ENCODE measurements at regions not wholly inside any gene's neighbourhood (a gene's known extent, or its start where the extent isn't known, plus 50 kb on each side); places are given as distances from the start of the nearest gene placed in this dataset.
"Not testable (repeated sequence)": the region's sequence is repeated elsewhere in the genome, so short reads cannot be mapped to it uniquely, and the experiment has no call there.

GRCh38 chr13:80900561-80900960 lies 559.6 kb upstream of the SPRY2 start:
- DNase-seq = no peak

GRCh38 chr13:80897641-80898040 lies 556.7 kb upstream of the SPRY2 start:
- DNase-seq = not testable (repeated sequence)

DNA sequence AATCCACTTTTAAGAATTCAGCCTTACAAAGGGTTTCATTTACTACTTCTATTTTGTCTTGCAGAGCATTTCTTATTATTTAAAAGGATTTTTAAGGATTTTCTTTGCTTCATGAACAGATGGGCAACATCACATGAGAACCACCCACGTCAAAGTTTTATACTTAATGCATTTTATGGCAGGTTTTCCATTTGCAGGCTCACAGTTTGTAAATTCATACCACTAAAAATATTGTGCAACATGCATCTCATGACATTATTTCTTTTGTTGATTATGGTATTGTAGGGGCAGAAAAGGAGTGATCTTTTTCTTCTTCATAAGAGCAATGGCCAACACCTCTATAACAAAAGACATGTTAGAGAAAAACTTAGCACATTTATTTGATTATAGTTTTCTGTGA lies 554.0 kb upstream of the SPRY2 start:
- DNase-seq = no peak

GRCh38 chr13:80889829-80890228 lies 548.9 kb upstream of the SPRY2 start:
- no peak for DNase-seq

DNA sequence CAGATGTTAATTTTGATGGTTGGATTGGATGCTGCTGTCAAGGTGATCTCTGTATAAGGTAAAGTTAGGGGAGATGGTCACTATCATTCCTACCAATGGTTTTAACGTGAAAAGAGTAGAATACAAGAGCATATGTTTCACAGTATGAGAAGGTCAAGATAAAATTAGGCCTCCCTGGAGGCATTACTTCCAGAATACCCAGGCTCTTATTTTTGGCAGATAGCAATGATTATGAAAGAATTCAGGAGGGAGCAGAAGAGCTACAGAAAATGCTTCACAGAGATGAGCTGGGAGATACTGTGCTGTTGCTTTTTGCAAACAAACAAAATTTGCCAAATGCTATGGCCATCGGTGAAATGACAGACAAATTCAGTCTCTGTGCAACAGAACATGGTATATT lies 547.5 kb upstream of the SPRY2 start:
- no peak for DNase-seq

GRCh38 chr13:80884056-80884785 lies 543.3 kb upstream of the SPRY2 start:
- DNase-seq = no peak

GRCh38 chr13:80883545-80883944 lies 542.6 kb upstream of the SPRY2 start:
- no peak for DNase-seq

GRCh38 chr13:80881942-80882445 lies 541.1 kb upstream of the SPRY2 start:
- no peak for DNase-seq

GRCh38 chr13:80881495-80881894 lies 540.6 kb upstream of the SPRY2 start:
- DNase-seq = no peak

DNA sequence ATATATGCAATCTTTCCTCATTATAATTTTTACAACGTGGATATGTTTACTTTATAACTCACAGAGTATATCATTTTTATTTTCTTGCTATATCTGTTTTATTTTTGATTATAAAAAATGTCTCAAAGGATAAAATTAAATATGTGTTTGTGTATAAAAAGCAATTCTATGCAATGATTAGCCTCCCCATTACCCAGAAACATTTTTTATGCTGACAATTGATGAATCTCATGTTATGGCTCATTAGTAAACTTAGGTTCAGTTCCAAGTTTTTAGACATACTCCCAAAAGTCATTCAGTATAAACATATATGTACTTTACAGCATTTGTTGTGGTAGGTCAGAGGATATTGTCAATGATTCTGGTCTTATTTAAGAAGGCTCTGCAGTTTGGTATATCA lies 540.1 kb upstream of the SPRY2 start:
- no peak for DNase-seq

- DNase-seq = no peak
These were observed 537.0 kb upstream of the SPRY2 start for GRCh38 chr13:80877944-80878241.

GRCh38 chr13:80877209-80877943 lies 536.5 kb upstream of the SPRY2 start:
- no peak for DNase-seq

GRCh38 chr13:80873589-80873988 lies 532.7 kb upstream of the SPRY2 start:
- DNase-seq = no peak

GRCh38 chr13:80871971-80872370 lies 531.0 kb upstream of the SPRY2 start:
- DNase-seq = not testable (repeated sequence)

DNA sequence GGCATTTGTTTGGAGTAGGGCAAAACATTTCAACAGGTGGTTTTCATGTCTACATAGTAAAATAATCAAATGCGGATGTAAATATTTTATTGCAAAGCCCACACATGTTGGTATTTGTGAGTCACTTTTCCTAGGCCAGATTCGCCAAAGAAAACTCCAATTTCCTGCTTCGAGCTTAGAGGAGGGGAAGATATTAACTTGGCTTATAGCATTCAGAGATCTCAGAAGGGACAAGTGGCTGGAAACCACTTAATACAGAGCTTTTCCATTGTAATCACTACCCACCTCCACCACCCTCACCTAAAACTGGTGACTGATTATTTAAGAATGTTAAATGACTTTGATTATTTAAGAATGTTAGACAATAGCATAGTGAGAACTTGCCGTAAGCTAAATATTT lies 530.6 kb upstream of the SPRY2 start:
- DNase-seq = no peak

DNA sequence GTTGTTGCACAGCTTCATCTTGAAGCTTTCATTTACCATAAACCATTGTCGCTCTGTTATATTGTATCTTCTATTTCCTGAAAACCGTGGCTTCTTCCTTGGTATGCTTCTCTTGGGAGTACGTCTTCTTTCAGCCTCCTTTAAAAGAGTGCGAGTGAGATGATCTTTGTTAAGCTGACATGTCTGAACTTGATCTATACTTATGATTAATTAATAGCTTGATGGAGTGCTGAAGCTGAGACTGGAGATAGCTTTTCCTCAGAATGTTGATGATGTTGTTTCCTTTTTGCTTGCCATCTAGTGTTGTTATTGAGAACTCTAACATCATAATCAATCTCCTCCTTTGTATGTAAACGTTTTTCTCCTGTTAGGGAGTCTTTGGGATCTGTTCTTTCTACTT lies 529.3 kb upstream of the SPRY2 start:
- DNase-seq = no peak

- DNase-seq = no peak
These were observed 526.0 kb upstream of the SPRY2 start for GRCh38 chr13:80866921-80867320.

GRCh38 chr13:80865329-80865728 lies 524.4 kb upstream of the SPRY2 start:
- DNase-seq = no peak

GRCh38 chr13:80862456-80862855 lies 521.5 kb upstream of the SPRY2 start:
- DNase-seq = no peak

DNA sequence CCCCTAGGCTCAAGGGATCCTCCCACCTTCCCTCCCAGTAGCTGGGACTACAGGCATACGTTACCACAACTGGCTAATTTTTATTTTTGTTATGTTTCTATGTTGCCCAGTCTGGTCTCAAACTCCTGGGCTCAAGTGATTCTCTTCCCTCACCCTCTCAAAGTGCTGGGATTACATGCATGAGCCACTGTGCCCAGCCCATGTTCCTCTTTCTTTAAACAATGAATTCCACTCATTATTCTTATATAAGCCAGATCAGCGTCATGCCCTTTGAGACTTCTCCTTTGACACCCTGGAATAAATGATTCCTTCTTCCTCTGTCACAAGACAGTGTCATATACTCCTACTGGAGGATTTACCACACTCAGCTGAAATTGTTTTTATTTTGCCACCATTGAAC lies 519.9 kb upstream of the SPRY2 start:
- DNase-seq = no peak

DNA sequence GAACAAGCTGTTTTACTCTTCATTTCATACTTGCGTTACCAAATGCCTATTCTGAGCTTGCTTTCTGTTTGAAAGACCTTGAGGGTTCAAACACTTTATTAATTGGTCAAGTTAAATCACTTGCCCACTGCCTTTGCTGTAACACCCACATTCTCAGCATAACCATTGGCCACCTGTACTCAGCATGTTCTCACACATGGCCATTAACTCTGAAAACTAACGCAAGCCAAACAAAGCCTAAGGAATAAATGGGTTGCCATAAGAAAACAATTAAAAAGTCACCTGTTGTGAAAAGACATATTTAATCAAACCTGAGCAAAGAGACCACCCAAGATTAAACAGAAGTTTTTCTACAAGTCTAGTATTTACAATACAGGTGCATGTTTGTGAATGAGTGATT lies 517.2 kb upstream of the SPRY2 start:
- DNase-seq = no peak

DNA sequence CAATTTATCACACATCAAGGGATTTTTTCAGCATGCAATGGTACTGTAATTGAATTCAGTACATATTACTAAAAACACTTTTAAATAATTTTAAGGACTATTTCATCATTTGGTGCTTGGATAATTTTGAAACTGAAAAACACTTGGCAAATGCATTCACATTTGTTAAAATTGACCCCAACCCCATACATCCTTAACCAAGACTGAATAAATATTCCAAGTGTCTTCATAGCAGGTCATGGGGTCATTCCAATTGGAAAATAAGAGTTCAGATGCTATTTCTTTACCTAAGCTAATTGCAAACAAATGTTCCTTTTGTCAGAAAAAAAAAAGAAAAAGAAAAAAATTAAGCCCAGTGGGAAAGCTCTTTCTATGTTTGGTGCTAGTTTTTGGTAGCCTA lies 516.4 kb upstream of the SPRY2 start:
- DNase-seq = no peak

GRCh38 chr13:80850771-80851170 lies 509.8 kb upstream of the SPRY2 start:
- no peak for DNase-seq

GRCh38 chr13:80844164-80844563 lies 503.2 kb upstream of the SPRY2 start:
- no peak for DNase-seq

DNA sequence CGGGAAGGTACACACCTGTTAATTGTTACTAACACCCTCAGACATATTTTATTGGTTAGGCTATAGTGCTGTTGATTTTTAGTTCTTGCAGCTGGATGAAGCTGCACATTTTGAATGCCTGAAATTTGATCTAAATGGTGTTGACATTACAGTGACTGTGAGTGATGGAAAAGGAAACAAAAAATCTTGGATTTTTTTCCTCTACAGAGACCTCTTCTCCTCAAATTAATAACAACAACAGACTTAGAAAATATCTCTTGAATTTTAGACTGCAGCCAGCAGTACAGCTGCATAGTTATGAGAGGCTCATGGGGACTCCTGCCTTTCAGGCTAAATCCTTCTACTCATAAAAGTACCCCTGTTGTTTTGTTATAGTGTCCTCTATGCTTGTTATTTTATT lies 500.5 kb upstream of the SPRY2 start:
- peak; percentile 10 for DNase-seq
